Osteoblast (primary cell): ENCODE measurements at regions not wholly inside any gene's neighbourhood (a gene's known extent, or its start where the extent isn't known, plus 50 kb on each side); places are given as distances from the start of the nearest gene placed in this dataset.

Source experiments
- DNase-seq: peaks from one replicate; pipeline ENCODE4 v3.0.0; 2011; ENCODE audit warnings: low spot score, mixed read lengths; ENCODE audit not compliant: insufficient read length; ENCODE audit errors: missing footprints
- H2AFZ ChIP-seq: 2 replicates; pipeline ENCODE4 v1.6.0; 2011; ENCODE audit warnings: mild to moderate bottlenecking, low read length
- H3K27ac ChIP-seq: 2 replicates; pipeline ENCODE4 v1.5.1; 2011; ENCODE audit warnings: mild to moderate bottlenecking, low read depth, low read length, moderate library complexity
- H3K27me3 ChIP-seq: 2 replicates; pipeline ENCODE4 v1.6.0; 2012; ENCODE audit warnings: mild to moderate bottlenecking, control low read depth, inconsistent platforms, low read length, moderate library complexity; ENCODE audit not compliant: insufficient read depth
- H3K36me3 ChIP-seq: 2 replicates; pipeline ENCODE4 v1.5.1; 2011; ENCODE audit warnings: mild to moderate bottlenecking, low read length, control low read depth, moderate library complexity; ENCODE audit not compliant: insufficient read depth
- H3K4me1 ChIP-seq: 2 replicates; pipeline ENCODE4 v1.5.1; 2011; ENCODE audit warnings: mild to moderate bottlenecking, low read length, control low read depth, moderate library complexity; ENCODE audit not compliant: insufficient read depth
- H3K4me2 ChIP-seq: 2 replicates; pipeline ENCODE4 v1.6.0; 2011; ENCODE audit warnings: mild to moderate bottlenecking, low read length; ENCODE audit not compliant: insufficient read depth
- H3K4me3 ChIP-seq: fragments of 200-600 bp; sonication (generic); 3 replicates; pipeline ENCODE4 v1.5.1; 2012; ENCODE audit warnings: mild to moderate bottlenecking, low read length, inconsistent platforms; ENCODE audit not compliant: insufficient read depth
- H3K79me2 ChIP-seq: 2 replicates; pipeline ENCODE4 v1.6.0; 2012; ENCODE audit warnings: mild to moderate bottlenecking, low read length, control low read depth, inconsistent platforms; ENCODE audit not compliant: insufficient read depth
- H3K9me3 ChIP-seq: 2 replicates; pipeline ENCODE4 v1.5.1; 2011; ENCODE audit warnings: low read depth, low read length, control low read depth
- H4K20me1 ChIP-seq: 2 replicates; pipeline ENCODE4 v1.6.0; 2012; ENCODE audit warnings: mild to moderate bottlenecking, low read length, control low read depth; ENCODE audit not compliant: insufficient read depth
- CTCF ChIP-seq: IDR thresholded peaks from 2 replicates; pipeline ENCODE4 v1.5.1; 2011; ENCODE audit warnings: mild to moderate bottlenecking, low read depth, low read length, moderate library complexity; ENCODE audit errors: extremely low read depth

GRCh38 chr13:40456397-40456953, 210.0 kb downstream of the FOXO1 start:
- no peaks in the 10 kb centered on the region for H3K36me3 ChIP-seq
- no peak overlapping the region for H2AFZ ChIP-seq
- H4K20me1 ChIP-seq: no peaks in the 10 kb centered on the region
- H3K9me3 ChIP-seq: no peaks in the 10 kb centered on the region
- no peaks in the 10 kb centered on the region for H3K79me2 ChIP-seq
- H3K4me2 ChIP-seq: no peak overlapping the region
- TF ChIP-seq CTCF: no peak
- H3K27me3 ChIP-seq: peaks cover 8% of the 10 kb centered on the region
- no peak overlapping the region for H3K27ac ChIP-seq
- no peak for DNase-seq
- H3K4me1 ChIP-seq: peaks cover 18% of the 10 kb centered on the region
- no peak overlapping the region for H3K4me3 ChIP-seq

DNA sequence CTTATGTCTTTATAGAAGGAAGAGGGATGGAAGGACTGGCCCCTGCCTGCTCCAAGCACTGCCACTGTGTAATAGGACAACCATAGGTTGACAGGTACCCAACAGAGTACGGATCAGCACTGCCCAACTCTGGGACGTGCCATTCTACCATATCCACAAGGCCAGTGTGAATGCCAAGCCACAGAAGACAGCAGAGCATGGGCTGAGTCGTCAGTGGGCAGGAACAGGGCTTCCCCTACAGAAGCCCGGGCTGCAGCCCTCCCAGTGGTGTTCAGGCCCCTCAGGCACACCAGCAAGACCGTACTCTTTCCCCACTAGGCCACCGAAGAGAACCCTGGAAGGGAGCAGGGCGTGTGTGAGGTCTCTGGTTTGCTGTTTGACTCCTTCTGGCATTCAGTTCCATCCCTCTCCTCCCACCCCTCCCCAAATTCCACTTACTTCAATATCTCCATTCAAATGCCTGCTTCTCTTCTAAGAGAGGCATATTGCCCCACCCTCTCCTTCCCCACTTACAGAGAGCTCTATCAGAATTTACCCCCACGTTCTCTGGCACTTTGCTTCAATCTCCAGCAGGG, 209.4 kb downstream of the FOXO1 start:
- peaks cover 18% of the 10 kb centered on the region for H3K4me1 ChIP-seq
- no peaks in the 10 kb centered on the region for H3K36me3 ChIP-seq
- H3K27me3 ChIP-seq: peaks cover 8% of the 10 kb centered on the region
- H3K4me2 ChIP-seq: no peak overlapping the region
- no peaks in the 10 kb centered on the region for H3K9me3 ChIP-seq
- TF ChIP-seq CTCF: no peak
- H3K79me2 ChIP-seq: no peaks in the 10 kb centered on the region
- no peak overlapping the region for H2AFZ ChIP-seq
- no peak overlapping the region for H3K4me3 ChIP-seq
- no peaks in the 10 kb centered on the region for H4K20me1 ChIP-seq
- no peak for DNase-seq
- no peak overlapping the region for H3K27ac ChIP-seq

GRCh38 chr13:40457929-40458719, 208.3 kb downstream of the FOXO1 start:
- Histone ChIP-seq H3K9me3 (no peaks in the 10 kb centered on the region), H2AFZ (no peak overlapping the region), H3K27me3 (peaks cover 8% of the 10 kb centered on the region), H3K79me2 (no peaks in the 10 kb centered on the region), H3K4me2 (no peak overlapping the region), H3K4me1 (peaks cover 8% of the 10 kb centered on the region), H3K27ac (no peak overlapping the region), H4K20me1 (no peaks in the 10 kb centered on the region), H3K36me3 (no peaks in the 10 kb centered on the region), H3K4me3 (no peak overlapping the region)
- no peak for TF ChIP-seq CTCF
- no peak for DNase-seq

GRCh38 chr13:40458720-40458990, 207.8 kb downstream of the FOXO1 start:
- Histone ChIP-seq H2AFZ (no peak overlapping the region), H3K27ac (no peak overlapping the region), H3K79me2 (no peaks in the 10 kb centered on the region), H3K27me3 (peaks cover 8% of the 10 kb centered on the region), H4K20me1 (no peaks in the 10 kb centered on the region), H3K36me3 (no peaks in the 10 kb centered on the region), H3K4me2 (no peak overlapping the region), H3K9me3 (no peaks in the 10 kb centered on the region), H3K4me1 (peaks cover 3% of the 10 kb centered on the region), H3K4me3 (no peak overlapping the region)
- DNase-seq: no peak
- no peak for TF ChIP-seq CTCF
